ENCODE measurements at regions not wholly inside any gene's neighbourhood (a gene's known extent, or its start where the extent isn't known, plus 50 kb on each side); places are given as distances from the start of the nearest gene placed in this dataset.

DNA sequence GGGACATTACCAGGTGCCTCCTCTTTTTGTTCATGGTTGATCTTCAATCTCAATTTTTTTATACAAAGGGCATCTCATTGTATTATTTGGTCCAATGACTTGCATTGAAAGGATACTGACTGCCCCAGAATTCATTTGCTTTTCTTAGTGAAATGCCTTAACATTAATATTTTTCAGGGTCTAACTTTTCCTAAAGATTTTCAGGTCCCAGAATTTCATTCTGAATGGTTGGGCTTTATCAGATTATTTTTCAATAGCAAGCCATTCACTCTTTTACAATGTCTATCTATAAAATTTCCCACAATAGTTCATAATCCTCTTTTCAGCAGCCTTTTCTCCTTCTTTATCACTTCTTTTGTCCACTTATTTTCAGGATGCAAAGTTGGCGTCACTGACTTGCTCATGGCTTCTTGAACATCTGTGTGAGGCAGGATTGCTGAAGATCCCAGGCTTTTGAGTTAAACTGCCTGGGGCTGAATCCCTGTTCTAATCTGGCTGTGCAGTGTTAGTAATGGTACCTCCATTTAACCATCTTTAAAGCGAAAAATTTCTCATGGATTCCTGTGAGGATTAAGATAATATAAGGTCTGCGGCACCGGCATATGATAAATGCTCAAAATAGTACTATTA, 131.7 kb upstream of the HDAC9 start:
- TF ChIP-seq CTCF (IDR thresholded peaks at IDR 0.05): no peak
- TF ChIP-seq EZH2phosphoT487 (IDR thresholded peaks at IDR 0.05): no peak
- no peak for TF ChIP-seq EZH2 (IDR thresholded peaks at IDR 0.05)

Measured in neural progenitor cell (in vitro differentiated cells).